OCI-LY7 (cell line): ENCODE measurements at regions not wholly inside any gene's neighbourhood (a gene's known extent, or its start where the extent isn't known, plus 50 kb on each side); places are given as distances from the start of the nearest gene placed in this dataset.

Experiments used
- BruUV-seq: library from RNA; stranded (reverse); fragments of 400-500 nt; replicated peaks from 2 replicates; lab custom pipeline; 2021; lab: Mats Ljungman, UMichigan
- CTCF ChIA-PET: fragments of 300-600 bp; sonication (Branson Sonifier 250); formaldehyde crosslinking; loops from one replicate; lab custom pipeline; 2022; ENCODE audit warnings: antibody characterized with exemption; ENCODE audit not compliant: unreplicated experiment; lab: Charles Lee
- POLR2A ChIA-PET: fragments of 300-600 bp; sonication (Branson Sonifier 250); formaldehyde crosslinking; loops from one replicate; lab custom pipeline; 2022; ENCODE audit warnings: antibody characterized with exemption; lab: Charles Lee
- DNase-seq: peaks from one replicate; pipeline ENCODE4 v3.0.0-alpha.2; 2015; ENCODE audit warnings: low spot score
- H2AFZ ChIP-seq: fragments of 200-600 bp; sonication (generic), shearing (Covaris generic); 2 replicates; pipeline ENCODE4 v1.6.1; 2014; ENCODE audit warnings: mild to moderate bottlenecking, antibody characterized with exemption, low read length, moderate library complexity
- H3K27ac ChIP-seq: fragments of 200-600 bp; sonication (generic); 2 replicates; pipeline ENCODE4 v1.5.1; 2014; ENCODE audit warnings: mixed run types, low read depth, mild to moderate bottlenecking, moderate library complexity, low read length, inconsistent platforms; ENCODE audit not compliant: poor library complexity, severe bottlenecking
- H3K36me3 ChIP-seq: fragments of 200-600 bp; sonication (generic); 2 replicates; pipeline ENCODE4 v1.6.1; 2014; ENCODE audit warnings: mild to moderate bottlenecking, antibody characterized with exemption, low read length, moderate library complexity, mixed read lengths; ENCODE audit not compliant: insufficient read depth
- H3K4me1 ChIP-seq: fragments of 200-600 bp; sonication (generic); 2 replicates; pipeline ENCODE4 v1.5.1; 2014; ENCODE audit warnings: mild to moderate bottlenecking, low read length; ENCODE audit not compliant: insufficient read depth, poor library complexity, severe bottlenecking
- H3K4me2 ChIP-seq: fragments of 200-600 bp; sonication (generic); 2 replicates; pipeline ENCODE4 v1.6.1; 2014; ENCODE audit warnings: mild to moderate bottlenecking, low read length
- H3K4me3 ChIP-seq: fragments of 200-600 bp; sonication (generic); 2 replicates; pipeline ENCODE4 v1.5.1; 2014; ENCODE audit warnings: mild to moderate bottlenecking, low read depth, low read length; ENCODE audit not compliant: poor library complexity, severe bottlenecking
- H3K79me2 ChIP-seq: fragments of 200-600 bp; sonication (generic); 2 replicates; pipeline ENCODE4 v1.6.1; 2016; ENCODE audit warnings: low read depth, mild to moderate bottlenecking, low read length, moderate library complexity, mixed read lengths; ENCODE audit not compliant: insufficient read depth
- H3K9me2 ChIP-seq: fragments of 200-600 bp; sonication (generic); 2 replicates; pipeline ENCODE4 v1.6.1; 2016; ENCODE audit warnings: mild to moderate bottlenecking, low read length, mixed read lengths; ENCODE audit not compliant: insufficient read depth
- H3K9me3 ChIP-seq: fragments of 200-600 bp; sonication (generic); 2 replicates; pipeline ENCODE4 v1.6.1; 2014; ENCODE audit warnings: mild to moderate bottlenecking, mixed run types, low read length, mixed read lengths
- H4K20me1 ChIP-seq: fragments of 200-600 bp; sonication (generic); 2 replicates; pipeline ENCODE4 v1.6.1; 2014; ENCODE audit warnings: mild to moderate bottlenecking, antibody characterized with exemption, low read length, moderate library complexity, mixed read lengths; ENCODE audit not compliant: insufficient read depth
- EZH2phosphoT487 ChIP-seq: fragments of 200-600 bp; sonication (generic); IDR thresholded peaks from 2 replicates; pipeline ENCODE4 v1.6.1; 2018; ENCODE audit warnings: low read depth, borderline replicate concordance, mild to moderate bottlenecking, mixed run types, antibody characterized with exemption, low read length, moderate library complexity, mixed read lengths
- intact Hi-C: fragments of 100-400 bp; cut with micrococcal nuclease; formaldehyde crosslinking; loops from one replicate; pipeline ENCODE4 v1.10.0; 2022; ENCODE audit not compliant: unreplicated experiment
- TF ChIP-seq, protein P1 (sequence below): fragments of 200-600 bp; sonication (generic); conservative IDR thresholded peaks from 2 replicates; pipeline ENCODE4 v1.5.1; 2014; ENCODE audit warnings: mild to moderate bottlenecking, antibody characterized with exemption, low read length, moderate library complexity, mixed read lengths

DNA sequence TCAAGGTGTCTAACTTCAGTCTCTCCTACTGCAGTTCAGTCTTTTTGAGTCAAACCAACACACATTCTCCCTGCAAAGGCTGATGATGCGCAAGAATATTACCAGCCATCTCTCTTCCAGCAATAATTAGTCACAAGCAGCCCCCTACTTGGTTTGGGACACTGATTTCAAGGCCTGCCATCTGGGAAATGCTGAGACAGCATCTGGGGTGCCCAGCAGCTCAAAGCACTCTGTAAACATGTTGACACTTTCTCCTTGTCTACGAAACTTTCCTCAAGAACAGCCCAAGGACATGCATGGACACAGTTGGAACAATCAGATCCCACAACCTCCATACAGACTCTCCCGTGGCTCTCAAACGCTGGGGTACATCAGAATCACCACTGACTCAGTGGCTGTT lies 149.2 kb upstream of the RPL38 start:
- Histone ChIP-seq H4K20me1 (no peaks in the 10 kb centered on the region), H3K27ac (no peak overlapping the region), H3K4me3 (no peak overlapping the region), H3K4me1 (no peaks in the 10 kb centered on the region), H3K9me3 (no peaks in the 10 kb centered on the region), H2AFZ (no peak overlapping the region), H3K4me2 (no peak overlapping the region), H3K79me2 (no peaks in the 10 kb centered on the region), H3K36me3 (no peaks in the 10 kb centered on the region), H3K9me2 (no peaks in the 10 kb centered on the region)
- ChIA-PET POLR2A (no interaction called here), CTCF (no interaction called here)
- no peak for DNase-seq
- no TSS peak for BruUV-seq
- intact Hi-C loops, result no loop called here
- no peak for TF ChIP-seq EZH2phosphoT487
- TF ChIP-seq, protein P1, sequence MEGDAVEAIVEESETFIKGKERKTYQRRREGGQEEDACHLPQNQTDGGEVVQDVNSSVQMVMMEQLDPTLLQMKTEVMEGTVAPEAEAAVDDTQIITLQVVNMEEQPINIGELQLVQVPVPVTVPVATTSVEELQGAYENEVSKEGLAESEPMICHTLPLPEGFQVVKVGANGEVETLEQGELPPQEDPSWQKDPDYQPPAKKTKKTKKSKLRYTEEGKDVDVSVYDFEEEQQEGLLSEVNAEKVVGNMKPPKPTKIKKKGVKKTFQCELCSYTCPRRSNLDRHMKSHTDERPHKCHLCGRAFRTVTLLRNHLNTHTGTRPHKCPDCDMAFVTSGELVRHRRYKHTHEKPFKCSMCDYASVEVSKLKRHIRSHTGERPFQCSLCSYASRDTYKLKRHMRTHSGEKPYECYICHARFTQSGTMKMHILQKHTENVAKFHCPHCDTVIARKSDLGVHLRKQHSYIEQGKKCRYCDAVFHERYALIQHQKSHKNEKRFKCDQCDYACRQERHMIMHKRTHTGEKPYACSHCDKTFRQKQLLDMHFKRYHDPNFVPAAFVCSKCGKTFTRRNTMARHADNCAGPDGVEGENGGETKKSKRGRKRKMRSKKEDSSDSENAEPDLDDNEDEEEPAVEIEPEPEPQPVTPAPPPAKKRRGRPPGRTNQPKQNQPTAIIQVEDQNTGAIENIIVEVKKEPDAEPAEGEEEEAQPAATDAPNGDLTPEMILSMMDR, result no peak

DNA sequence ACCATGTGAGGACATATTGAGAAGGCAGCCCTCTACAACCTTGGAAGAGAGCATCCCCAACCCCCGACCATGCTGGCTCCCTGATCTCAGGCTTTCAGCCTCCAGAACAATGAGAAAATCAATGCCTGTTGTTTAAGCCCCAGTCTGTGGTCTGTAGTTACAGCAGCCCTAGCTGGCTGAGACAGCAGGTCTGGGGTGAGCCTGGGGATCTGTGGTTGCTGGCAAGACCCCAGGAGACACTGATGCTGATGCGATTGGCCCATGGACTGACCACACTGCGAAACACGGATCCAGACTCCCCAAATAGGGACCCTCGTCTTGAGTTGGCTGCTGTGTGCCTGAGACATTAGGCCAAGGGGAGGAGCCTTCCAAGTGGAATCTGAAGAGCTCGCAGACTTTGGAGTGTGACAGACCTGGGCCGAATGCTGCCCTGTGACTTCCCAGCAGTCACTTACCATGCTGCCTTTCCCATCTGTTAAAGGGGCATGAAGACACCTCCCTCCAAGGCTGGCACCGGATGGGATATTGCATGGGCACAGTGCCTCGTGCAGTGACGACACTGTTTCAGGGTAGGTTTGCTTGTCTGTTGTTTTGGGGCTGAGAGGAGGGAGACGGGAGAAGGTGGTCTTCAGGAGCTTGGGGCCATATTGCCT lies 147.8 kb upstream of the RPL38 start:
- no peak overlapping the region for H3K4me2 ChIP-seq
- CTCF ChIA-PET, result no interaction called here

More for the DNA sequence above, 147.8 kb upstream of the RPL38 start:
- POLR2A ChIA-PET, result no interaction called here
- Histone ChIP-seq H3K9me2 (no peaks in the 10 kb centered on the region), H3K4me1 (no peaks in the 10 kb centered on the region), H3K36me3 (no peaks in the 10 kb centered on the region), H2AFZ (no peak overlapping the region), H3K4me3 (no peak overlapping the region), H4K20me1 (no peaks in the 10 kb centered on the region), H3K9me3 (no peaks in the 10 kb centered on the region), H3K27ac (no peak overlapping the region), H3K79me2 (no peaks in the 10 kb centered on the region)
- DNase-seq, result no peak
- intact Hi-C loops, result no loop called here
- TF ChIP-seq EZH2phosphoT487, result no peak
- TF ChIP-seq, protein P1, result no peak
- no TSS peak for BruUV-seq
